ENCODE measurements at regions not wholly inside any gene's neighbourhood (a gene's known extent, or its start where the extent isn't known, plus 50 kb on each side); places are given as distances from the start of the nearest gene placed in this dataset.
A peak's percentile ranks its signal among the peaks of the same experiment; 100 is the strongest.
"Not testable (repeated sequence)": the region's sequence is repeated elsewhere in the genome, so short reads cannot be mapped to it uniquely, and the experiment has no call there.

GRCh38 chr2:166766220-166766619 is 122.1 kb upstream of the XIRP2 start:
- Mint-ChIP-seq H3K27ac (no peak overlapping the region), H3K27me3 (no peaks in the 10 kb centered on the region), H3K36me3 (no peaks in the 10 kb centered on the region)

GRCh38 chr2:166765141-166765540 is 123.1 kb upstream of the XIRP2 start:
- no peaks in the 10 kb centered on the region for H3K36me3 Mint-ChIP-seq
- no peaks in the 10 kb centered on the region for H3K27me3 Mint-ChIP-seq
- H3K4me1 Mint-ChIP-seq, result no peaks in the 10 kb centered on the region
- H3K4me3 Mint-ChIP-seq, result no peak overlapping the region
- H3K9me3 Mint-ChIP-seq, result peaks cover 0 to 8% (median 2%) of the 10 kb centered on the region in 3 donors
- no peak overlapping the region for H3K27ac Mint-ChIP-seq

More at GRCh38 chr2:166766220-166766619, 122.1 kb upstream of the XIRP2 start:
- no peak overlapping the region for H3K4me3 Mint-ChIP-seq
- H3K4me1 Mint-ChIP-seq, result no peaks in the 10 kb centered on the region
- peaks cover 2 to 8% (median 2%) of the 10 kb centered on the region in 3 donors for H3K9me3 Mint-ChIP-seq

- H3K4me1 Mint-ChIP-seq, result no peaks in the 10 kb centered on the region
- H3K4me3 Mint-ChIP-seq, result no peak overlapping the region
- H3K9me3 Mint-ChIP-seq, result peaks cover 0 to 7% (median 2%) of the 10 kb centered on the region in 3 donors
- no peak overlapping the region for H3K27ac Mint-ChIP-seq
- H3K36me3 Mint-ChIP-seq, result no peaks in the 10 kb centered on the region
- H3K27me3 Mint-ChIP-seq, result no peaks in the 10 kb centered on the region
Observed at GRCh38 chr2:166764702-166765101, 123.6 kb upstream of the XIRP2 start.

- H3K36me3 Mint-ChIP-seq, result no peaks in the 10 kb centered on the region
- H3K27me3 Mint-ChIP-seq, result no peaks in the 10 kb centered on the region
- peaks cover 0 to 2% (median 0%) of the 10 kb centered on the region in 3 donors for H3K9me3 Mint-ChIP-seq
- H3K27ac Mint-ChIP-seq, result no peak overlapping the region
- H3K4me1 Mint-ChIP-seq, result no peaks in the 10 kb centered on the region
- H3K4me3 Mint-ChIP-seq, result no peak overlapping the region
Observed at GRCh38 chr2:166764216-166764615, 124.1 kb upstream of the XIRP2 start.

GRCh38 chr2:166762746-166763145 is 125.5 kb upstream of the XIRP2 start:
- Mint-ChIP-seq H3K9me3 (no peaks in the 10 kb centered on the region), H3K27me3 (no peaks in the 10 kb centered on the region), H3K27ac (no peak overlapping the region), H3K4me1 (no peaks in the 10 kb centered on the region), H3K4me3 (no peak overlapping the region), H3K36me3 (no peaks in the 10 kb centered on the region)

GRCh38 chr2:166758956-166759355 is 129.3 kb upstream of the XIRP2 start:
- no peak overlapping the region for H3K4me3 Mint-ChIP-seq
- no peaks in the 10 kb centered on the region for H3K27me3 Mint-ChIP-seq
- no peaks in the 10 kb centered on the region for H3K4me1 Mint-ChIP-seq
- no peaks in the 10 kb centered on the region for H3K36me3 Mint-ChIP-seq
- peaks cover 0 to 2% (median 0%) of the 10 kb centered on the region in 3 donors for H3K9me3 Mint-ChIP-seq
- peak overlapping the region in 1 of 3 donors; percentile 68 for H3K27ac Mint-ChIP-seq

GRCh38 chr2:166750624-166751023 is 137.7 kb upstream of the XIRP2 start:
- no peak overlapping the region for H3K4me3 Mint-ChIP-seq
- H3K9me3 Mint-ChIP-seq, result peaks cover 2 to 7% (median 6%) of the 10 kb centered on the region in 3 donors
- H3K27me3 Mint-ChIP-seq, result no peaks in the 10 kb centered on the region
- no peaks in the 10 kb centered on the region for H3K36me3 Mint-ChIP-seq
- H3K4me1 Mint-ChIP-seq, result no peaks in the 10 kb centered on the region
- H3K27ac Mint-ChIP-seq, result no peak overlapping the region

GRCh38 chr2:166744117-166744516 is 144.2 kb upstream of the XIRP2 start:
- H3K9me3 Mint-ChIP-seq, result peaks cover 10 to 34% (median 29%) of the 10 kb centered on the region in 3 donors
- H3K27me3 Mint-ChIP-seq, H3K4me3 Mint-ChIP-seq, H3K27ac Mint-ChIP-seq, H3K36me3 Mint-ChIP-seq, H3K4me1 Mint-ChIP-seq: not testable (repeated sequence)

GRCh38 chr2:166743482-166743881 is 144.8 kb upstream of the XIRP2 start:
- not testable (repeated sequence) for H3K4me1 Mint-ChIP-seq, H3K27ac Mint-ChIP-seq, H3K27me3 Mint-ChIP-seq, H3K36me3 Mint-ChIP-seq
- peaks cover 10 to 34% (median 29%) of the 10 kb centered on the region in 3 donors for H3K9me3 Mint-ChIP-seq
- peak overlapping the region in 1 of 4 donors; percentile 9 for H3K4me3 Mint-ChIP-seq

- peaks cover 0 to 7% (median 5%) of the 10 kb centered on the region in 3 donors for H3K4me1 Mint-ChIP-seq
- H3K4me3 Mint-ChIP-seq, result no peak overlapping the region
- H3K27me3 Mint-ChIP-seq, result no peaks in the 10 kb centered on the region
- peaks cover 1 to 8% (median 5%) of the 10 kb centered on the region in 3 donors for H3K9me3 Mint-ChIP-seq
- no peak overlapping the region for H3K27ac Mint-ChIP-seq
- H3K36me3 Mint-ChIP-seq, result no peaks in the 10 kb centered on the region
Observed at GRCh38 chr2:166727095-166727494, 161.2 kb upstream of the XIRP2 start.

- Mint-ChIP-seq H3K4me3 (no peak overlapping the region), H3K27me3 (no peaks in the 10 kb centered on the region), H3K9me3 (peaks cover 1 to 5% (median 4%) of the 10 kb centered on the region in 3 donors), H3K4me1 (peaks cover 0 to 7% (median 5%) of the 10 kb centered on the region in 3 donors), H3K27ac (no peak overlapping the region), H3K36me3 (no peaks in the 10 kb centered on the region)
Observed at GRCh38 chr2:166725927-166726924, 162.1 kb upstream of the XIRP2 start.

- Mint-ChIP-seq H3K9me3 (peaks cover 2 to 5% (median 4%) of the 10 kb centered on the region in 3 donors), H3K27ac (no peak overlapping the region), H3K27me3 (peaks cover 1% of the 10 kb centered on the region), H3K4me1 (no peaks in the 10 kb centered on the region), H3K36me3 (no peaks in the 10 kb centered on the region), H3K4me3 (no peak overlapping the region)
Observed at GRCh38 chr2:166716968-166717367, 171.3 kb upstream of the XIRP2 start.

GRCh38 chr2:166700079-166700478 is 188.2 kb upstream of the XIRP2 start:
- H3K9me3 Mint-ChIP-seq, result no peaks in the 10 kb centered on the region
- H3K4me3 Mint-ChIP-seq, result no peak overlapping the region
- H3K27me3 Mint-ChIP-seq, result no peaks in the 10 kb centered on the region
- H3K36me3 Mint-ChIP-seq, result no peaks in the 10 kb centered on the region
- H3K4me1 Mint-ChIP-seq, result no peaks in the 10 kb centered on the region
- H3K27ac Mint-ChIP-seq, result no peak overlapping the region

GRCh38 chr2:166695154-166695553 is 193.1 kb upstream of the XIRP2 start:
- H3K4me1 Mint-ChIP-seq, result no peaks in the 10 kb centered on the region
- no peak overlapping the region for H3K27ac Mint-ChIP-seq
- no peaks in the 10 kb centered on the region for H3K27me3 Mint-ChIP-seq
- H3K9me3 Mint-ChIP-seq, result peaks cover 0 to 3% (median 0%) of the 10 kb centered on the region in 3 donors
- H3K36me3 Mint-ChIP-seq, result no peaks in the 10 kb centered on the region
- H3K4me3 Mint-ChIP-seq, result no peak overlapping the region

- not testable (repeated sequence) for H3K36me3 Mint-ChIP-seq, H3K9me3 Mint-ChIP-seq, H3K4me3 Mint-ChIP-seq, H3K27ac Mint-ChIP-seq, H3K27me3 Mint-ChIP-seq, H3K4me1 Mint-ChIP-seq
Observed at GRCh38 chr2:166686057-166686456, 192.0 kb upstream of the SCN7A start.

GRCh38 chr2:166677996-166678395 is 183.9 kb upstream of the SCN7A start:
- H3K27me3 Mint-ChIP-seq, result no peaks in the 10 kb centered on the region
- no peak overlapping the region for H3K27ac Mint-ChIP-seq
- H3K4me3 Mint-ChIP-seq, result no peak overlapping the region
- peaks cover 0 to 8% (median 5%) of the 10 kb centered on the region in 3 donors for H3K9me3 Mint-ChIP-seq
- H3K4me1 Mint-ChIP-seq, result no peaks in the 10 kb centered on the region
- H3K36me3 Mint-ChIP-seq, result no peaks in the 10 kb centered on the region

Measured in IgD-negative memory B cell (primary cell).